MM.1S (cell line): ENCODE measurements at regions not wholly inside any gene's neighbourhood (a gene's known extent, or its start where the extent isn't known, plus 50 kb on each side); places are given as distances from the start of the nearest gene placed in this dataset.

Source experiments
- EZH2 ChIP-seq: fragments of 300-600 bp; sonication (generic); optimal IDR thresholded peaks from 2 replicates; pipeline ENCODE3; 2017; ENCODE audit warnings: low read depth, mild to moderate bottlenecking, antibody characterized with exemption, low read length, mixed read lengths
- TF ChIP-seq, protein P1 (sequence below): fragments of 300-600 bp; sonication (generic); IDR thresholded peaks from 2 replicates; pipeline ENCODE4 v1.5.1; 2016; ENCODE audit warnings: antibody characterized with exemption, low read length, mixed read lengths

- TF ChIP-seq, protein P1, sequence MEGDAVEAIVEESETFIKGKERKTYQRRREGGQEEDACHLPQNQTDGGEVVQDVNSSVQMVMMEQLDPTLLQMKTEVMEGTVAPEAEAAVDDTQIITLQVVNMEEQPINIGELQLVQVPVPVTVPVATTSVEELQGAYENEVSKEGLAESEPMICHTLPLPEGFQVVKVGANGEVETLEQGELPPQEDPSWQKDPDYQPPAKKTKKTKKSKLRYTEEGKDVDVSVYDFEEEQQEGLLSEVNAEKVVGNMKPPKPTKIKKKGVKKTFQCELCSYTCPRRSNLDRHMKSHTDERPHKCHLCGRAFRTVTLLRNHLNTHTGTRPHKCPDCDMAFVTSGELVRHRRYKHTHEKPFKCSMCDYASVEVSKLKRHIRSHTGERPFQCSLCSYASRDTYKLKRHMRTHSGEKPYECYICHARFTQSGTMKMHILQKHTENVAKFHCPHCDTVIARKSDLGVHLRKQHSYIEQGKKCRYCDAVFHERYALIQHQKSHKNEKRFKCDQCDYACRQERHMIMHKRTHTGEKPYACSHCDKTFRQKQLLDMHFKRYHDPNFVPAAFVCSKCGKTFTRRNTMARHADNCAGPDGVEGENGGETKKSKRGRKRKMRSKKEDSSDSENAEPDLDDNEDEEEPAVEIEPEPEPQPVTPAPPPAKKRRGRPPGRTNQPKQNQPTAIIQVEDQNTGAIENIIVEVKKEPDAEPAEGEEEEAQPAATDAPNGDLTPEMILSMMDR, result no peak
- no peak for TF ChIP-seq EZH2
Observed at GRCh38 chr4:4601803-4602369, 60.0 kb upstream of the STX18 start.
